ENCODE measurements at regions not wholly inside any gene's neighbourhood (a gene's known extent, or its start where the extent isn't known, plus 50 kb on each side); places are given as distances from the start of the nearest gene placed in this dataset.

DNA sequence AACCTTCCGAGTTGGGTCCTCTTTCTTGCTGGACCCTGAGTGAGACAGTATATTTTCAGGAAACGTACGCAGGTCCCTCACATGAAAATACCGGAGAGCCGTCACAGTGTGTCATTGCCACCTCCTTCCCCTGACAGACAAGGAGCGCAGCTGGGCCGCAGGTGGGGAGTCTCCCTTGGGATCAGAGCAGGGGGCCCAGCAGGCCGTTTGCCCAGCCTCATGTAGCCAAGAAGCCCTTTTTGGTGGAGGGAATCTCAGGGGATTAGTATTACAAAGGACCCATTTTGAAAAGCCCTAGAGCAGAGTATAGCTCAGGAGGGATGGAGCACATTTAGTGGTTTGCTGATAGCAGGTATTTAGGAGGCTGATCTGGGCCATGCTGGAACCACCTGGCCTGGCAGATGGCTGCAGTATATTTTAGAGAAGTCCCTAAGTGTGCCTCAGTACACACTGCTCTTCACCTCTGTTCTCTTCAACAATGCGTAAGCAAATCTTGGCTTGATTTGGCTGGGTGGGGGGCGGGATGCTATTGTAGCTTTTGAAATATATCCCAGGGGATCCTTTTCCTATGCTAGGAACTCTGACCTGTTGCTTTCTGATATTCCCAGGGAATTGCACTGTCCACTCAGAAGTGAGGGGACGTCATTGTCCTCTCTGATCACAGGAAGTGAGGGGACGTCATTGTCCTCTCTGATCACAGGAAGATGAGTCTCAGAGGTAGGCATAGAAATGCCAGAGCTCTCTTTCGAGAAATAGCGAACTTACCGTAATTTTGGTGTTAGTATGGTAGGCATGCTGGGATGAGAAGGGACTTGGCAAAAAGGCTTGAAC lies 171.9 kb downstream of the HRH4 start:
- Histone ChIP-seq H3K4me1 (peaks cover 3% of the 10 kb centered on the region), H3K27ac (no peak overlapping the region), H3K27me3 (no peaks in the 10 kb centered on the region), H3K4me3 (no peak overlapping the region), H3K9me3 (no peaks in the 10 kb centered on the region), H3K36me3 (no peaks in the 10 kb centered on the region)
- WGBS = 84% methylated on average over 13 of the region's 15 CpGs
- TF ChIP-seq, protein P1, sequence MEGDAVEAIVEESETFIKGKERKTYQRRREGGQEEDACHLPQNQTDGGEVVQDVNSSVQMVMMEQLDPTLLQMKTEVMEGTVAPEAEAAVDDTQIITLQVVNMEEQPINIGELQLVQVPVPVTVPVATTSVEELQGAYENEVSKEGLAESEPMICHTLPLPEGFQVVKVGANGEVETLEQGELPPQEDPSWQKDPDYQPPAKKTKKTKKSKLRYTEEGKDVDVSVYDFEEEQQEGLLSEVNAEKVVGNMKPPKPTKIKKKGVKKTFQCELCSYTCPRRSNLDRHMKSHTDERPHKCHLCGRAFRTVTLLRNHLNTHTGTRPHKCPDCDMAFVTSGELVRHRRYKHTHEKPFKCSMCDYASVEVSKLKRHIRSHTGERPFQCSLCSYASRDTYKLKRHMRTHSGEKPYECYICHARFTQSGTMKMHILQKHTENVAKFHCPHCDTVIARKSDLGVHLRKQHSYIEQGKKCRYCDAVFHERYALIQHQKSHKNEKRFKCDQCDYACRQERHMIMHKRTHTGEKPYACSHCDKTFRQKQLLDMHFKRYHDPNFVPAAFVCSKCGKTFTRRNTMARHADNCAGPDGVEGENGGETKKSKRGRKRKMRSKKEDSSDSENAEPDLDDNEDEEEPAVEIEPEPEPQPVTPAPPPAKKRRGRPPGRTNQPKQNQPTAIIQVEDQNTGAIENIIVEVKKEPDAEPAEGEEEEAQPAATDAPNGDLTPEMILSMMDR (IDR thresholded peaks at IDR 0.05) = no peak
- TF ChIP-seq EP300 (IDR thresholded peaks at IDR 0.05) (no peak), POLR2AphosphoS5 (IDR thresholded peaks at IDR 0.05) (no peak), POLR2A (IDR thresholded peaks at IDR 0.05) (no peak)
- no peak for DNase-seq (ENCODE audit: low spot score in 2 of 2)

DNA sequence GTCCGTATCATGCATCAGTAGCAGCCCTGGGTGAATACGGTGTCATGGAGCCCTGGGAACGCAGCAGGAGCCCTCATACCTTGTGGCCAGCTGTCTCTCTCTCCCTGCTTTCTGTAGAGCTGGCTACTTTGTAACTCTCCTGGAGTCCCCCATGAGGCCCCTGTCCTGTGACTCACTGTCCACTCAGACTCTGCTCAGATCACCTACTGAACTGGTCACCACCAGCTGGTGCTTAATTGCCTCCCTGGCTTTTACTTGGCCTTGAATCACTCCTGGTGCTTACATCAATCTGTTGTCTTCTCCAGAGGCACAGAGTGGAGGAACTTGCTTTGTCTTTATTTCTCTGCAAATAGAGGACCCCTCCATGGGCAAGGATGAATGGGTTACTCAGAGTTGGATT lies 172.7 kb downstream of the HRH4 start:
- TF ChIP-seq POLR2A (IDR thresholded peaks at IDR 0.05) (no peak), POLR2AphosphoS5 (IDR thresholded peaks at IDR 0.05) (no peak), EP300 (IDR thresholded peaks at IDR 0.05) (no peak)
- TF ChIP-seq, protein P1 (IDR thresholded peaks at IDR 0.05) = no peak
- Histone ChIP-seq H3K9me3 (no peaks in the 10 kb centered on the region), H3K27ac (no peak overlapping the region), H3K4me3 (no peak overlapping the region), H3K4me1 (peaks cover 3% of the 10 kb centered on the region), H3K36me3 (no peaks in the 10 kb centered on the region), H3K27me3 (no peaks in the 10 kb centered on the region)
- 94% methylated on average over 3 of the region's 3 CpGs for whole genome bisulfite sequencing
- no peak for DNase-seq (ENCODE audit: low spot score in 2 of 2)

DNA sequence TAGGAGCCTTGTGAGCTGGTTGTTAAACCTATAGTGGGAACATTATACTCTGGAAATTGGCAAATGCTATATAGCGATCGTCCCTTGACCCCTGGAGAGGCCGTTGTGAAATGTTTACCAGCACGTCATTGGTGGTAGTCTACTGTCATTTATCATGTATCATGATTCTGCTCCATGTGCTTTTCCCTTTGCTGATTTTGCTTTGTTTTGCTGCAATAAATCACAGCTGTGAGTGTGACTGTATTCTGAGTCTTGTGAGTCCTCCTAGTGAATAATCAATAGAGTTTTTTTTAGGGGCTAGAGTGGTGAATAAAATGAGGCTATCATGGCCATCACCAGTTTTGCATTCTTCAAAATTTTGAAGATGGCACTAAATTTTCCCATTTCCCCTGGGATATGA lies 189.1 kb downstream of the HRH4 start:
- no peak for DNase-seq (ENCODE audit: low spot score in 2 of 2)
- WGBS = 95% methylated on average over 4 of the region's 4 CpGs
- TF ChIP-seq EP300 (IDR thresholded peaks at IDR 0.05) (no peak), POLR2A (IDR thresholded peaks at IDR 0.05) (no peak), POLR2AphosphoS5 (IDR thresholded peaks at IDR 0.05) (no peak)
- TF ChIP-seq, protein P1 (IDR thresholded peaks at IDR 0.05) = no peak
- H3K27me3 ChIP-seq = no peaks in the 10 kb centered on the region
- H3K27ac ChIP-seq = no peak overlapping the region
- no peaks in the 10 kb centered on the region for H3K36me3 ChIP-seq
- no peaks in the 10 kb centered on the region for H3K4me1 ChIP-seq
- no peaks in the 10 kb centered on the region for H3K9me3 ChIP-seq
- H3K4me3 ChIP-seq = no peak overlapping the region

DNA sequence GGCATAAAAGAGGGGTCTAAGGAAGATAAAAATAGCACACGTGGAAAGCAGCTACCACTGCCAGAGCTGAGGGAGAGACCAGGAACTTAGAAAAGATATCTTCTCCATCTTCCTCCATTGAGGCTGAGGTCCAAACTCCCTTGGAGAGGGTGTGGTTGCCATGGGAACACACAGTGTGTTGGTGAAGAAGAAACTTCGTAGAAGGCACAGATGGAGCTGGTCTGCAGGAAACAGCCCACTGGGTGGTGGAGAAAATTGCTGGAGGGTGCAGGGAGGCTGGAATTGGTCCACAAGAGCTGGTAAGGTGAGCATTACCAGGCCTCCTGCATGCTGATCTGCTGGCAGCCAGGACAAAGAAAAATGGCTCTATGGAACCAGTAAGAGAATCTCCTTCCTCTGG lies 191.0 kb downstream of the HRH4 start:
- TF ChIP-seq POLR2AphosphoS5 (IDR thresholded peaks at IDR 0.05) (no peak), POLR2A (IDR thresholded peaks at IDR 0.05) (no peak), EP300 (IDR thresholded peaks at IDR 0.05) (no peak)
- TF ChIP-seq, protein P1 (IDR thresholded peaks at IDR 0.05) = no peak
- Histone ChIP-seq H3K27ac (no peak overlapping the region), H3K4me3 (no peak overlapping the region), H3K9me3 (no peaks in the 10 kb centered on the region), H3K27me3 (no peaks in the 10 kb centered on the region), H3K4me1 (no peaks in the 10 kb centered on the region), H3K36me3 (no peaks in the 10 kb centered on the region)
- WGBS = 74% methylated on average over 2 of the region's 2 CpGs
- DNase-seq (ENCODE audit: low spot score in 2 of 2) = no peak

DNA sequence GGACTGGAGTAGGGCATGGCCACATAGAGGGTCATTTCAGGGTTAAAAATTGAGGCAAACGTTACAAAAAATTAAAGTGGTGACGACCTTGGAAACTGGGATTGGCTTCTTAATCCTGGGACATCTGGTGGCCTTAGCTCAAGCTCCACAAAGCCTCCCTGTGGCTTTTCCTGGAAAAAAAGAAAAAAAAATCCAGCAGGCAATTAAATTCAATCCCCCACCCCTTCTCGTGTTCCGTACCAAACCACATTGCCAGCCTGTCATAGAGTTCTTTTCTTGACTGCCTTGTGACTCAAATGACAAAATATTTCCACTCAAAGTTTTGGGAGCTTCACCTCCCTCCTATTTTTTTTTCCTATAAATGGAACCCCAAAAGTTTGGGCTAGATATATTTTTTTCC lies 195.6 kb downstream of the HRH4 start:
- Histone ChIP-seq H3K4me1 (peaks cover 14% of the 10 kb centered on the region), H3K27ac (no peak overlapping the region), H3K9me3 (no peaks in the 10 kb centered on the region), H3K36me3 (no peaks in the 10 kb centered on the region), H3K27me3 (no peaks in the 10 kb centered on the region), H3K4me3 (no peak overlapping the region)
- no peak for DNase-seq (ENCODE audit: low spot score in 2 of 2)
- 55% methylated on average over 4 of the region's 4 CpGs for WGBS
- no peak for TF ChIP-seq POLR2A (IDR thresholded peaks at IDR 0.05)
- no peak for TF ChIP-seq POLR2AphosphoS5 (IDR thresholded peaks at IDR 0.05)

Measured in suprapubic skin (tissue), 4 donors.